ENCODE measurements at regions not wholly inside any gene's neighbourhood (a gene's known extent, or its start where the extent isn't known, plus 50 kb on each side); places are given as distances from the start of the nearest gene placed in this dataset.

DNA sequence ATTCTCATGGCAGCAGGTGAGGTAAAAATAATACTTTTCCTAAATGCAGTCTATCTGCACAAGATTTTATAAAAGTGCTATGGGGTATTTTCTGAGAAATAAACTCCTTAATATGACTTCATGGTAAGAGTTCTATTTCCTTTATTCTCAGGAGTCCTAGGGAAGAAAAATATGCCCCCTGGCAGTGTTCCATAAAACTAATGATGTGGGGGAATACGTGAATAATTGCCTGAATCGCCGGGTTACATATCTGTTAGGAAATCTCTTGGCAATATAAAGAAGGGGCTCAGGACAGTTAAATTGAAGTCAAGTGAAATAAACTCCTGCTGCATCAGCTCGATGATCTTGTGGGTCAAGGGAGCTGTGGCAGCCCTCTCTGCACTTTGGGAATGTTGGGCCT lies 229.7 kb downstream of the MAFB start:
- Histone ChIP-seq H3K4me2 (ENCODE audit: insufficient read depth in 1 of 2, low read depth in 2 of 2, low read length in 2 of 2) (no peak overlapping the region), H3K36me3 (ENCODE audit: control insufficient read depth in 2 of 4, insufficient read depth in 4 of 4, low read length in 3 of 4) (no peaks in the 10 kb centered on the region), H3K27me3 (replicated peaks in 1 of 4; ENCODE audit: control insufficient read depth in 3 of 4, extremely low read depth in 1 of 4, insufficient read depth in 3 of 4, low read length in 3 of 4) (no peaks in the 10 kb centered on the region), H3K14ac (ENCODE audit: insufficient read length) (no peak overlapping the region), H2AK5ac (ENCODE audit: low read depth, low read length) (no peak overlapping the region), H2BK20ac (ENCODE audit: low read length) (no peak overlapping the region), H4K20me1 (replicated peaks in 1 of 2; ENCODE audit: control insufficient read depth in 1 of 2, insufficient read depth in 2 of 2, low read length in 2 of 2) (no peaks in the 10 kb centered on the region), H3K27ac (ENCODE audit: low read depth, low read length) (no peak overlapping the region), H3K4me1 (replicated peaks in 1 of 4; ENCODE audit: control insufficient read depth in 3 of 4, insufficient read depth in 4 of 4, low read length in 3 of 4) (no peaks in the 10 kb centered on the region), H2BK5ac (ENCODE audit: low read depth, low read length) (no peak overlapping the region), H4K5ac (ENCODE audit: insufficient read length, low read depth, low read length) (no peak overlapping the region), H2AFZ (ENCODE audit: low read length) (no peak overlapping the region), H4K8ac (ENCODE audit: extremely low read depth, insufficient read depth, low read length) (no peak overlapping the region), H2BK120ac (replicated peaks; ENCODE audit: low read depth, low read length) (no peak overlapping the region), H3K79me1 (ENCODE audit: low read depth, low read length) (no peaks in the 10 kb centered on the region), H3K56ac (replicated peaks; ENCODE audit: insufficient read length, low read depth, low read length) (no peak overlapping the region), H3K4me3 (ENCODE audit: extremely low read depth in 1 of 4, insufficient read depth in 2 of 4, low read depth in 3 of 4, low read length in 4 of 4) (no peak overlapping the region), H3K18ac (ENCODE audit: extremely low read depth, low read length) (no peak overlapping the region), H3K9ac (replicated peaks in 1 of 4; ENCODE audit: extremely low read depth in 1 of 4, low read depth in 3 of 4, low read length in 3 of 4) (no peak overlapping the region), H2BK12ac (ENCODE audit: low read depth, low read length) (no peak overlapping the region), H3K79me2 (ENCODE audit: control insufficient read depth in 1 of 2, insufficient read depth in 2 of 2, low read length in 2 of 2) (no peaks in the 10 kb centered on the region), H3K23ac (ENCODE audit: insufficient read length) (no peak overlapping the region), H2BK15ac (ENCODE audit: low read length) (no peak overlapping the region), H3K4ac (replicated peaks; ENCODE audit: insufficient read length, low read depth, low read length) (no peak overlapping the region), H4K91ac (replicated peaks; ENCODE audit: insufficient read length, low read length) (no peak overlapping the region), H3K9me3 (ENCODE audit: insufficient read depth in 2 of 2, low read depth in 1 of 2, low read length in 1 of 2) (no peaks in the 10 kb centered on the region), H3K23me2 (ENCODE audit: low read depth, low read length) (no peaks in the 10 kb centered on the region)
- no peak for DNase-seq (ENCODE audit: low read depth in 1 of 2, low spot score in 2 of 2)
- WGBS, 2 experiments (ENCODE audit: extremely low coverage in 1 of 2, insufficient coverage in 1 of 2, insufficient read length in 1 of 2, insufficient replicate concordance in 2 of 2, low coverage in 1 of 2, low lambda C conversion rate in 2 of 2, missing lambda C conversion rate in 1 of 2) = 97% methylated on average over 4 of the region's 4 CpGs; no CpG with 5 or more reads in 1 of the 2 experiments
- ChIA-PET CTCF (ENCODE audit: partially characterized antibody) (interaction anchor here (2.1 kb wide), 1 partner anchor 17 kb away, joined by 8 read pairs; no protein-coding TSS in a partner anchor), POLR2A (ENCODE audit: partially characterized antibody) (no interaction called here)
- FAIRE-seq = no peak
- TF ChIP-seq KDM5A (IDR thresholded peaks at IDR 0.05; ENCODE audit: low read length) (no peak), SP4 (IDR thresholded peaks at IDR 0.05; ENCODE audit: low read length) (no peak), TAF7 (optimal IDR thresholded peaks at IDR 0.05; ENCODE audit: borderline replicate concordance, low read depth, low read length) (no peak), SAP30 (IDR thresholded peaks at IDR 0.05; ENCODE audit: insufficient read depth, insufficient replicate concordance, low read length) (no peak)
